Panc1 (cell line): ENCODE measurements at regions not wholly inside any gene's neighbourhood (a gene's known extent, or its start where the extent isn't known, plus 50 kb on each side); places are given as distances from the start of the nearest gene placed in this dataset.

Source experiments
- POLR2AphosphoS5 ChIP-seq: IDR thresholded peaks from 2 replicates; pipeline ENCODE4 v1.6.1; 2012; ENCODE audit warnings: mild to moderate bottlenecking, low read depth, low read length, moderate library complexity
- REST ChIP-seq, 2 experiments: IDR thresholded peaks; 2 replicates each; pipeline ENCODE4 v1.6.1; 2011 to 2012; ENCODE audit warnings: low read depth in 2 of 2, control low read depth in 1 of 2, low read length in 1 of 2, mild to moderate bottlenecking in 1 of 2, moderate library complexity in 1 of 2; ENCODE audit not compliant: insufficient read depth in 1 of 2
- SIN3A ChIP-seq: IDR thresholded peaks from 2 replicates; pipeline ENCODE4 v1.6.1; 2012; ENCODE audit warnings: low read depth, mild to moderate bottlenecking, low read length, moderate library complexity, borderline replicate concordance; ENCODE audit not compliant: insufficient read depth
- TCF7L2 ChIP-seq: IDR thresholded peaks from 2 replicates; pipeline ENCODE4 v1.6.1; 2011; ENCODE audit warnings: mild to moderate bottlenecking, low read depth, low read length, inconsistent platforms
- TF ChIP-seq, protein P1 (sequence below): fragments of 450-650 bp; IDR thresholded peaks from 2 replicates; pipeline ENCODE4 v1.5.1; 2017; ENCODE audit warnings: mild to moderate bottlenecking

DNA sequence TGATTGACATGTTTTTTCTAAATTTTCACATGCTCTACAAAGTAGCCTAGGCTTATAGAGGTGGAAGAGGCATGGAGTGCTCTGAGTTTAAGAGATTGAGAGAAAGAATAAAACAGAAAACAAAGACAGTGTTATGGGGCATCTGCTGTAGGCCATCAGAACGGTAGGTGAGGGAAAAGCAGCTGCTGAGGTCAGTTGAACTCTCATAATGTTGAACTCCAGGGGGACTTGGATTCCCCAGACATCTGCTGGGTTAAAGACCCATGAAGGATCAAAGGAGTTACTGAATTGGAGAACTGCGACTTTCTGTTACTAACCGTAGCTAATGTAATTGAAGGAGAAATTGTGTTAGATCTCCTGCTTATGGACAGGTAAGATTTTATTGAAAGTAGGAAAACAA, 333.9 kb downstream of the TFAP2B start:
- TF ChIP-seq, protein P1, sequence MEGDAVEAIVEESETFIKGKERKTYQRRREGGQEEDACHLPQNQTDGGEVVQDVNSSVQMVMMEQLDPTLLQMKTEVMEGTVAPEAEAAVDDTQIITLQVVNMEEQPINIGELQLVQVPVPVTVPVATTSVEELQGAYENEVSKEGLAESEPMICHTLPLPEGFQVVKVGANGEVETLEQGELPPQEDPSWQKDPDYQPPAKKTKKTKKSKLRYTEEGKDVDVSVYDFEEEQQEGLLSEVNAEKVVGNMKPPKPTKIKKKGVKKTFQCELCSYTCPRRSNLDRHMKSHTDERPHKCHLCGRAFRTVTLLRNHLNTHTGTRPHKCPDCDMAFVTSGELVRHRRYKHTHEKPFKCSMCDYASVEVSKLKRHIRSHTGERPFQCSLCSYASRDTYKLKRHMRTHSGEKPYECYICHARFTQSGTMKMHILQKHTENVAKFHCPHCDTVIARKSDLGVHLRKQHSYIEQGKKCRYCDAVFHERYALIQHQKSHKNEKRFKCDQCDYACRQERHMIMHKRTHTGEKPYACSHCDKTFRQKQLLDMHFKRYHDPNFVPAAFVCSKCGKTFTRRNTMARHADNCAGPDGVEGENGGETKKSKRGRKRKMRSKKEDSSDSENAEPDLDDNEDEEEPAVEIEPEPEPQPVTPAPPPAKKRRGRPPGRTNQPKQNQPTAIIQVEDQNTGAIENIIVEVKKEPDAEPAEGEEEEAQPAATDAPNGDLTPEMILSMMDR = no peak
- no peak for TF ChIP-seq REST (IDR thresholded peaks at IDR 0.05; ENCODE audit: insufficient read depth in 1 of 2, low read depth in 2 of 2, low read length in 1 of 2)
- TF ChIP-seq POLR2AphosphoS5 = no peak
- TF ChIP-seq TCF7L2 = no peak
- no peak for TF ChIP-seq SIN3A
